ENCODE measurements at regions not wholly inside any gene's neighbourhood (a gene's known extent, or its start where the extent isn't known, plus 50 kb on each side); places are given as distances from the start of the nearest gene placed in this dataset.

- TF ChIP-seq CTBP2 (IDR thresholded peaks at IDR 0.05; ENCODE audit: borderline replicate concordance, insufficient read depth, insufficient read length, low read length) (no peak), USF2 (IDR thresholded peaks at IDR 0.05; ENCODE audit: low read length) (no peak)
Observed at GRCh38 chr13:97686594-97686993, 252.6 kb downstream of the RAP2A start (continued).
